ENCODE measurements at regions not wholly inside any gene's neighbourhood (a gene's known extent, or its start where the extent isn't known, plus 50 kb on each side); places are given as distances from the start of the nearest gene placed in this dataset.

GRCh38 chr2:106720026-106720425 lies 165.9 kb downstream of the ST6GAL2 start:
- no peak for DNase-seq

DNA sequence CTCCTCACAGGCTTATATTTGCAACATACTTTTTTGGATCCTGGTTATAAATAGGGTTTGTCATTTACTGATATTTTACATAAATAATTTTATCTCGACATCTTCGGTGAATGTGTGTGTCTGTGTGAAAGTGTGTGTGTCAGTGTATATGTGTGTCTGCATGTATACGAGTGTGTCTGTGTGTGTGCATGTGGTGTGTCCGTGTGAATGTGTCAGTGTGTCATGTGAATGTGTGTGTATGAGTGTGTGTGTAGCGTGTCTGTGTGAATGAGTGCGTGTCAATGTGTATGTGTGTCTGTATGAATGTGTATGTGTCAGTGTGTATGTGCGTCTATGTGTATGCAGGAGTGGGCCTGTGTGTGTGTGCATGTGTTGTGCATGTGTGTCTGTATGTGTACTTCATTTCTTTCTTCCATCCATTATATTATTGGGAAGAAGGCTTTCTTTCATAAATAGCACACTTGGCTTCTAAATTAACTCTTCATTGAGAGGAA lies 161.6 kb downstream of the ST6GAL2 start:
- DNase-seq: no peak

DNA sequence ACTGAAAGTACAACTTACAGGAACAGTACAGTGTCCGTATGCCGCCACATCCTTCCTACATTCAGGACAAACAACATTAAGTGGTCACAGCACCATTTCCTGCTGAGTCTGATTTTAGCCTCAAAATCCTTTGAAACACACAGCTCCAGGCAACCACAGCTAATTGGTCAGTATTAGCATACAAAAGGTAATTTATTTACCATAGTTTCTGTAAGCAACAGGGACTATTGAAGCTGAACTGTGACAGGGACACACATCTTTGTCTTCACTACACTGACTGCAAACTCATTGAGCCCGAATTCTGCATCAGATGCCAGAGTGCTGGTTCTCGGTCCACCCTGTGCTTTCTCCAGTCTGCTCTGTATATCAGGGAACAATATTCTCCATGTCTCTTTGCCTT lies 151.8 kb downstream of the ST6GAL2 start:
- DNase-seq: no peak

GRCh38 chr2:106735807-106736206 lies 150.2 kb downstream of the ST6GAL2 start:
- no peak for DNase-seq

- DNase-seq: no peak
Observed at GRCh38 chr2:106736221-106736620, 149.7 kb downstream of the ST6GAL2 start.

DNA sequence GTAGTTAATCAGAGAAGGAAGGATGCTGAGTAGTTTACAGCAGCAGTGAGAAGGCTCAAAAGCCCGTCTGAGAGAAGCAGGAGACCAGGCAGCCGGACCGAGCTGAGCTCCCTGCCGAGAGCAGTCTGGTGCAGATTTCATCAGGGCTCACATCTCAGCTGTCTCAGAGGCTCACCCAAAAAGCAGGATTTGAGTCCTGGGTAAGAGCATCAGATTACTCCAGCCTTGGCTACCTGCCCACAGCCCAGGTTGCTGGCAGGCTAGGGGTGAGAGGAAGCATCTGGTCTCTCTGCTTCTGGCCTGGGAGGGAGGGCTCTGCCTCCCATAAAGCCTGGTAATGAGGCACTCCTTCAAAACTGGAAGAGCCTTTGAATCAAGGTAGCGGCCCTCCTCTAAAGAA lies 140.5 kb downstream of the ST6GAL2 start:
- no peak for DNase-seq

DNA sequence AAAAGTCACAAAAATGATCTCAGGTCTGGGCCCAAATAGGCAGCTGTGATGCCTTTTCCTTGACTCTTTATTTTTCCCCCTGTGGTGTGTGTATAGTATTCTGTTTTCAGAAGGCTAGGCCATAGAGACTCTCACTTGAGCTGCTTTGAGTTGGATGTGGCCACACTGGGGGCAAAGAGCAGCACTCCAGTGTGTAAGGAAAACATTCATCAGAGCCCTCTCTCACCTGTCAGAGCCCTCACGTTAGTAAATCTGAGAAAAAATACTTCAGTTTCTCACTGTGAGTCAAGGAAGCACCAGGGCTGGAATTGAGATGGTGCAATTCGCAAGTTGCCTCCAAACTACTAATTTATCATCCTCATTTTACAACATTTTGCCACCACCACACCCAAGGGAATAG lies 136.1 kb downstream of the ST6GAL2 start:
- DNase-seq: no peak
